MM.1S (cell line): ENCODE measurements at regions not wholly inside any gene's neighbourhood (a gene's known extent, or its start where the extent isn't known, plus 50 kb on each side); places are given as distances from the start of the nearest gene placed in this dataset.

Source experiments
- CTCF ChIP-seq: fragments of 300-600 bp; sonication (generic); IDR thresholded peaks from 2 replicates; pipeline ENCODE4 v1.5.1; 2016; ENCODE audit warnings: antibody characterized with exemption, low read length, mixed read lengths
- EZH2 ChIP-seq: fragments of 300-600 bp; sonication (generic); optimal IDR thresholded peaks from 2 replicates; pipeline ENCODE3; 2017; ENCODE audit warnings: low read depth, mild to moderate bottlenecking, antibody characterized with exemption, low read length, mixed read lengths

- TF ChIP-seq CTCF = peak; percentile 56
- TF ChIP-seq EZH2 = no peak
These were observed 818.6 kb downstream of the GRID1 start for GRCh38 chr10:85548034-85548433.
